8988T (cell line): ENCODE measurements at regions not wholly inside any gene's neighbourhood (a gene's known extent, or its start where the extent isn't known, plus 50 kb on each side); places are given as distances from the start of the nearest gene placed in this dataset.

Experiments used
- DNase-seq: peaks from one replicate; pipeline ENCODE4 v3.0.0; 2011

DNA sequence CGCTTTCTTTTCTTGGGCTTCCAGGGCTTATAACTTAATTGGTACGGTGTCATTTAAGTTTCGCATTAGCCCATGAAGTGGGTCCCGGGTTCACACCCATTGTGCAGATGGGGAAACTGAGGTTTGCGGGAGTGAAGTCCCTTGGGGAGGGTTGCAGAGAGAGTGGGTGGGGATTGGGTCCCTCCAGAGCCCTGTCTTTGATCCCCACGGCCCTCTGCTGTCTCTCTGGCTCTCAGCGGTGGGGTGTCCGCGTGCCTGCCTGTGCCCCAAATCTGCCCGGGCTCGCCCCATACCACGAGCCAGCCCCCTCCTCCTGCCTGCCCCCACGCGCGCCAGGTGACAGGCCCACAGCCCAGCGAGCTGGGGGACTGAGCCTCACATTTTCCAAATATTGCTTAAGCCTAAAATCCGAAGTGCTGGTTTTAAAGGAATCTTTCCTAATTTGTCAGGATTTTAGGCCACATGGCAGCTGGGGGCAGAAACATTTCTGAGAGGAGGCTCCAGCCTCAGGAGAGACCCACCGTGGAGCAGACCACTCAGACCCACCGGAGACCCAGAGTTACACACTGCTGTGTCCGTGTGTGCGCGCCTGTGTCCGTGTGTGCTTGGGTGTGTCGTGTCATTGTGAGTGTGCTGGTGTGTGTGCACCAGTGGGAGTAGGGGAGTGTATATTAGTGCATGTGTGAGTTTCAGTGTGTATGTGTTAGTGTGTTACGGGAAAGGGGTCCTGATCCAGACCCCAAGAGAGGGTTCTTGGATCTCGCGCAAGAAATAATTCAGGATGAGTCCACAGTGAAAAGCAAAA is 159.5 kb upstream of the IER5L start:
- no peak for DNase-seq

DNA sequence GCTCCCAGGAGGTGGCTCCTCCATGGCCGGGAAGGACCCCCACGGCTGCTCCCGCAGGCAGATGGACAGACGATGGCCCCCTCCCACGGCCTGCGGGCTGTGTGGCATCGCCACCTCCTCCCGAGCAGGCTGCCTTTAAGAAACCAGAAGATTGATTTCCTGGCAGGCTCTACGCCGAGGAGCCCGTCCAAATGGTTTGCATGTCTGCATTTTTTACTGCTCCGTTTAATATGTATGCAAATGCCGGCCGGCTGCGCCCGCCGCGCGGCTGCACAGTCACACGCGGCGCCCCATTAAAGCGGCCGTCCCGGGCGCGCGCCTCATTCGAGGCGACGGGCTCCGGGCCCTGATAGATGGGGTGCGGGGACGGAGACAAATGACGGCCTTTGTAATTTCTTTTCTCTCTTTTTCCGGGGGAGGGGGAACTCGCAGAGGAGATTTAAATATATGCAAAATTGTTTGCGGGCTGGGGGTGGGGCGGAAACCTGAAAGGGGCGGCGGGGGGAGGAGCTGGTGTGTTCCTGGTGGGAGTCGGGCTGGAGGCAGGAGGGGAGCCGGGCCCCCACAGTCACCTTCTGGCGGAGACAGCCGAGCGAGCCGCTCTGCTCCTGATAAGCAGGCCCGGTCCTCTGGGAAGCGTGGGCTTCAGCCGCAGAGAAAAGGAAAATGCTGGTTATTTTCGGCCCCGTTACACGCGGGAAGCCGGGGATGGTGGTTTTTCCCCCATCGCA is 158.7 kb upstream of the IER5L start:
- DNase-seq: no peak

DNA sequence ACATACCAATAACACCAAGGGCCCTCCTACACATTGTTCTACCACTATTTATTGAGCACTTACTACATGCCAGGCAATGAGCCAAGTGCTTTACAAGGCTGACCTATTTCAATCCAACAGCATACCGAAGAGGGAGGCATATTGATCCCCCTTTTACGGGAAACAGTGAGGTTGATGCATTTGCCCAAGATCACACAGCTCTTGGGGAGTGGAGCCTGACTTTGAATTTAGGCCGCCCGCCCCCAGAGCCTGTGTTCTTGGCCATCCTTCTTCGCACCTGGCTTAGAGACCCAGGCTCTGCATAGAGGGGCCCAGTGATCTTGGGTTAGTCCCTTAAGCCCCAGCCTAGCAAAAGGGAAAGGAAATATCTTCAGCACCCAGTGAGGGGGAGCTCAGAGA is 158.1 kb upstream of the IER5L start:
- DNase-seq: no peak

DNA sequence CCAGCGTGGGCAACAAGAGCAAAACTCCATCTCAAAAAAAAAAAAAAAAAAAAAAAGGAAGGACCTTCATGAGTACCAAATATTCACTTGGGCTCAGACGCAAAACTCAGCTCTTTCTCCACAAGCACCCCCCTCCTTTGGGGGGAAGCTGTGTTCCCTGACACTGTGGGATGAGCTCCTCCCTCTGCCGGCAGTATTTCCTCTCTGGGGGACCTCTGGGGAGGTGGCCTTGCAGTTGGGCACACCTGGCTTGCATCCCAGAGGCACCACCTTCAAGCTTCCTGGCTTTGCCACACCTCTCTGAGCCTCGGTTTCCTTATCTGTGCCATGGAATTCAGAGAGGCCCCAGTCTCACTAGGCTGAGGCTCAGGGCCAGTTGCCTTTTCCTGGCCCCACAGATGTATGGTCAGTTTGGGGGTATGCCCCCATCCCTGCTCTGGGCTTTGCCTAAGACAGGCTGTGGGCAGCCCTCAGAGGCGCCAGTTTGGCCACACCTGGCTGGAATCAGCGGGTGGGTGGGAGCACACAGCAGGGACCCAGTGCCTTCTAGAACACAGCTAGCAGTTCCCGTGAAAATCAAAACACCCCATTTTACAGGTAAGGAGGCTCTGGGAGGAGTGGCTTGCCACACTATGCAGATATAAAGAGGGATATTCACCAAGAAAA is 157.5 kb upstream of the IER5L start:
- no peak for DNase-seq

DNA sequence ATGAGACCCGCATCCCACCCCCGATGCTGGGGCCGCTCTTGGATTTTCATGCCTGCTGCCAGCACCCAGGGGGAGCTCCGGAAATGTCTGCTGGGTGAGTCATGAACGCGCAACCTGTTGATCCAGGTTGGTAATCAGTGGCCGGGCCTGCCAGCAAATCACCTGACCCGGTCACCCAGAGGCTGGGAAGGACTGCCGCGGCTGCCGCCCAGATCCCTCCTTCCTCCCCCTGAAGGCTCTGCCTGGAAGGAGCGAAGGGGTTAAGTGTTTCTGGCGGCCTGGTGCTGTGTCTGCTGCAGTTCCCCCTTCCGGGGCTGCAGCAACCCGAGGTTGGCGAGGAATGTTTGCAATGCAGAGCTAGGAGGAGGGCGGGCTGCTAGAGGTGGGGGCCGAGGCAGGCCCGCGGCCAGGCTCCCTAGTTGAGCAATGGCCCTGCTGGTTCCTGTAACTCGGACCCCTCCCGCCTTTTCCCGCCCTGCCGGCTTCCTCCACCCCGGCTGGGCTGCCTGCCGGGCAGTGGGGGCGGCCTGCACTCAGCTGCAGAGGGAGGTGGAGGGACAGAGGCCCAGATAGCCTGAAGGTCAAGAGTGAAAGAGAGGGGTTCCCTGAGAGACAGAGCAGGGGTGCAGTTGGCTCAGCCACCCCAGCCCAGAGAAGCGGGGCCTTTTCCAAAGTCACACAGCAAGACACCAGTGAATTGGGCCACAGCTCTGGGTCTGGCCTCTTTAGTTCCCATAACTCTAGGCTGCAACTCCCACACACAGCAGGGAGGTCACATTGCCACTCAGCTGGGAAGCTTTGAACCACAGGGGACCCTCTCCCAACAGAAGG is 156.3 kb upstream of the IER5L start:
- peak; percentile 94 for DNase-seq

DNA sequence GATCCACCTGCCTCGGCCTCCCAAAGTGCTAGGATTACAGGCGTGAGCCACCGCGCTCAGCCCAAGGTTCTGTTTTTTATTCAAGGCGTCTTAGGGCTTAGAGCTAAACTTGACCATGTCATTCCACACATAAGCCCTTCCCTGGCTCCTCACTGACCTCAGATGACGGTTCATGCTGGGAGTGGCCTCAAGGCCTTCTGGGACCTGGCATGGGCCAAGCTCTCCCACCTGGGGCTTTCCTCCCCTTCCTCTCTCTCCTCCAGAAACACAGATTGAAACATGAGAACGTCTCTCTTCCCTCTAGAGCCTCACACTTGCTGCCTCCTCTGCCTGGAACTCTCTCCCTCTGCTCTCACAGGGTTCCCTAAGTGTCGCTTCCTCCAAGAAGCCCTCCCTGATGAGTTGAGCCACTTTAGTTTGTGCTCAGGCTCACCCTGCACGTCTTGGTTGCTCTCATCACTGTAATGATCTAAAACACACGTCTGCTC is 155.6 kb upstream of the IER5L start:
- no peak for DNase-seq

DNA sequence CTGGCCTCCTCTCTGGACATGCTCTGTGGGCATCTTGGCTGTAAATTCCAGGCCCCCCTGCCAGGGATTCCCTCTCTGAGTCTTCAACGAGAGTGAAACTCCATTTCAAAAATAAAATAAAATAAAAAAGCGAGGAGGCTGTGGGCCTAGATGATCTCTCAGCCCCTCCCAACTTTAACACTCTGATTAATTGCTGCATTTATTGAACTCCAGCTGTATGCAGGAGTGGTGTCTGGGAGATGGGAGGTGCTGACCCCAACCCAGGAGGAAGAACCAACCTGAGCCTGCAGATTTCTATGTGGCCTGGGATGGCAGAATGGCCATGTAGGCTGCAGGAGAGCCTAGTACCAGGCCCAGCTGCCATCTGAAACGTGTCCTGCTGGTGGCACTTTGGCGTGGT is 154.5 kb upstream of the IER5L start:
- DNase-seq: no peak

DNA sequence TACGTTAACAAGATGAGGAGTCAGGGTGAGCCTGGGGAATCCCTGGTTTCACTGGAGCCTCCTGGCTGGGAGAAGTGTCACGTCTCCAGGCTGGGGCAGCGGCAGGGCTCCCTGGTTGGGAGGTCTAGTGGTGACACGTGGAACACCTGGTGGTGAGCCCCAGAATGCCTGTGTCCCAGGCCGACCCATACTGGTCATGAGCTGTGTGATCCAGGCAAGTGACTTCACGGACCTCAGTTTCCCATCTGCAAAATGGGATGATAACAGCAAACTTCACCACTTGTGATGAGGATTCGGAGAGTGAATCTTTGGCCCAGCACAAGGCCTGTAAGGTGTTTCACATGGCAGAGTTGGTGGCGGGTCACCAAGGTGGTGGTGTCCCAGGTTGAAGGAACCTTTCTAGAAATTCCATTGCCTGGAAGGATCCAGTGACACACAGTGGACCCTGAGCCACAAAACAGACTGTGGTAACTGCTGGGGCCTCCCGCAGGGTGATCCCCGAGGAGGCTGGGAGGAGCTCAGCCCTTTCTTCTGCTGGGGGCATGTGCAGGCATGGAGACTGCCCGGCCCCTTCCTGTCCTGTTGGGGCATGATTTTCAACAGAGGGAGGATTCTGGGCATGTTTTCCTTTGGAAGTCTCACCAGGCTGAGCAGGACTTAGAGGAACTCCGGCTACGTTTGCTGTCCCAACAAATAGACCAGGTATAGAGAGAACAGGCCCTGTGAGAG is 153.9 kb upstream of the IER5L start:
- no peak for DNase-seq

DNA sequence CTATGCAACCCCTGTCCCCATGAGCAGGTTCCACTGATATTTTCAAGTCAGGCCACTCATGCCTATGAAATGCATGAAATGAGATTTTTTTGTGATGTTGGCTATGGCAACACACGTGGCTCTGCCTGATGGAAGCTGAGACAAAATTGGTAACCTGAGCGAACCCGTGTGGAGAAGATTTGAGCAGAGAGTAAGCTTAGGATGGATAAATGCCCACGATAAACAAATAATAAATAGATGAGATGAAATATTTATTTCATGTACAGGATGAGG is 153.4 kb upstream of the IER5L start:
- DNase-seq: no peak

DNA sequence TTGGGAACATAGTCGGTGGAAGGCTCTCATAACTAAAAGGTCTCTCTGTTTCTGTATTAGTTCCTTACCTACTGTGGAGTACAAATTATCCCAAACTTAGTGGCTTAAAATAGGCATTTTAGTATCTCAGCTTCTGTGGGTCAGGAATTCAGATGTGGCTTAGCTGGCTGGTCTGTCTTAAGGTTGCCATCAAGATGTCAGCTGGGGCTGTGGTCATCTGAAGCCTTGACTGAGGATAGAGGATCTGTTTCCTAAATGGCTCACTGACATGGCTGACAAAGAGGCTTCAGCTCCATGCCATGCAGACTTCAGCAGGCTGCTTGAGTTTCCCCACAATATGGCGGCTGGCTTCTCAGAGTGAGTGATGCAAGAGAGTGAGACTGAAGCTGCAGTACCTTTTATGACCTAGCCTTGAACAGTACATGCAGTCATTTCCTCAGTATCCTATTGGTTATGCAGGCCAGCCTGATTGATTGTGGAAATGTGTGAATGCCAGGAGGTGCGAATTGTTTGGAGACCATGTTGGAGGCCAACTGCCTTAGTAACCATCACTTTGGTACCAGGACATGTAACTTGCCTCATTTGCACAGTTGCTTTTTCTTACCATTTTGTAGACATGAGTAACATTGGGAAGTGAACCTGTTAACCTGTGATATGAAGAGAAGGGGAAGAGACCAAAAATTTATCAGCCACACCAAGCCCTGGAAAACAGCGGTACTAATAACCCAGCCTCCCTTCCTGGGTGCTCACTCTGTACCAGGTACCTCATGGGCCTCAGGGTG is 152.8 kb upstream of the IER5L start:
- DNase-seq: no peak

DNA sequence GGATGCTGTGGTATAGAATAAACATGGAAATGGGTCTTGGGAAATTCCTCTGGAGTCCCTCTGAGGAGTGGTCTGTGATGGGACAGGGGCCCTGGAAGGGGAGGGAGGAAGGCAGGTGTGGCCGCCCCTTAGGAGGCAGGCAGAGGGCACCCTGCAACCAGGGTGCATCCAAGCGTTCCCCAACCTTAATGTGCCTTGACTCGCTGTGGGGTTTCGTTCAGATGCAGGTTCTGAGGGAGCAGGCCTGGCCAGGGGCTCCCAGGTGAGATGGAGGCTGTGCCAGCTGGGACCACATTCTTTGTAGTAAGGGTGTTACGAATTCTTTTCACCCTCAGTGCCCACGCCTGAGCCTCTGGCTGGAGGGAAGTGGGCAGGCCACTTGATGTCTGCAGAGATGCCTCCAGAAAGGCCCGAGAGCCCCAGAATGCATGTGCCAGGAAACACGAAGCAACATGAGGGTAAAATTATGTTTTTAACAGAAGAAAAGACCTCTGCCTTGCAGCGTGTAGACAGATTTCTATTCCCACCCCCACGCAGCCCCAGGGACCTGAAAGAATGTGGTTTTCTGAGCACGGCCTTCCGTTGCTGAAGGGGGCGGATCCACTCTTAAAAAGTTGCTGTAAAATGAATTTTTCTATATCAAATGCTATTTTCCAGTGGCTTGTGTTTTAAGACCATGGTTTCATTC is 150.4 kb upstream of the IER5L start:
- DNase-seq: no peak

DNA sequence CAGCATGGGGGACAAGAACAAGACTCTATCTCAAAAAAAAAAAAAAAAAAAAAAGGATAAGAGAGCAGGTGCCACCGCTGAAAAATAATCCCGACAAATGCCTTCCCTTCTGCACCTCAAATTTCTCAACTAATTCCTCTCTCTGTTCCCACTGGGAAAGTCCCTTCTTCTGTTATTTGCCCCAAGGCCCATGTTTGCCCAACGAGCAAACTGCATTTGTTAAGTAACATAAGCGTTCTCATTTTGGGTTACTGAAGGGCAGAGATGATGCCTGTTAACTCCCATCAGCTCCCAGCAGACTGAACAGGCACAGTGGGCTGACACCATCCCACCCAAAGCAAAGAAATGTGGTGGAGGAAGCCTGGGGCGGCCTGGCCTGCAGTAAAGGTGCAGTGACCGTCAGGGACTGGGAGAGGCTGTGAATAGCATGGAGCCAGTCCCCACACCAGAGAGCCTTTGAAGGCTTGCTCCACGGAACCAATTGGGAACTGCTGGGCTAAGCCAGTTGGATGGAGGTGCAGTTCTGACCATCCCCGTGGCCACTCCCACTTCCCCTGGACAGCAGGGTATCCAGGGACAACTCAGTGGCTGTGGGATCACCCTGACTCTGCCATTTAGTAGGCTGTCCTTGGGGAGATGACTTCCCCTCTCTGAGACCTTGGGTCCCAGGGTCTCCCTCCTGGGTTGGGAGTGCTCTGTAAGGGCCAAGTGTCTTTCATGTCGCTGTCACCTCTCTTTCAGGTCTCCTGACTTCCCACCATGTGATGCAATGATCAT is 149.7 kb upstream of the IER5L start:
- no peak for DNase-seq

DNA sequence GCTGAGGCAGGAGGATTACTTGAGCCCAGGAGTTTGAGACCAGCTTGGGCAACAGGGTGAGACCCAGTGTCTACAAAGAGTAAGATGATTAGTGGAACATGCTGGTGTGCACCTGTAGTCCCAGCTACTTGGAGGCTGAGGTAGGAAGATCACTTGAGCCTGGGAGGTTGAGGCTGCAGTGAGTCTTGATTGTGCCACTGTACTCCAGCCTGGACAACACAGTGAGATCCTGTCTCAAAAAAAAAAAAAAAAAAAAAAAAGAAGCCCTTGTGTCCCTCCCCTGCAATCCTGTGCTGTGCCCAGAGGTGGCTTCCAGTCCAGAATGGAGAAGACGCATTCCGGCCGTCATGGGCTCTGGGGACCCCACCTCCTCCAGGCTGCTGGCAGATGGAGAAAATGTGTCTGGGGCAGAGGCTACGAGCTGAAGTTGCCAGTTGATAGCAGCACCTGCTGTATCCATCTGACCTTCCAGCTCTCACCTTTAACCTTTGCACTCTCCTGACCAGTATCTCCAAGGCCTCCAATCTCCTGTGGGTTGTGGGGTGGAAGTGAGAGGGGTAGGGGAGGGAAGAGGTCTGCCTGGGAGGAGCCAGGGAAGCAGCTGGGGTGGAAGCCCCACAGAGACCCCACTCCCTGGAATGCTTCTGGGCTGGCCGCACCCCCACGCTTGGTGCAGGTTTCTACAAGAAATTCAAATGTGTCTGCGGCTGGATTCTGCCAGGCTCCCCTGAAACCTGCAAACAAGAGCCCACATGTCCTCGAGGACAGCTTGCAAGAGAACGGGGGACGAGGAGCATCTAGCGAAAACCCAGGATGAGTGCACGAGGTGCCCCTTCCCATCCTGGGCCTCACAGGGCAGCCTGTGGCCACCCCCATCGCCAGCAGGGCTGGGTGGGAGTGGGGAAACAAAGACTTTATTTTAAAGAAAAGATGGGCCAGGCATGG is 148.3 kb upstream of the IER5L start:
- no peak for DNase-seq

DNA sequence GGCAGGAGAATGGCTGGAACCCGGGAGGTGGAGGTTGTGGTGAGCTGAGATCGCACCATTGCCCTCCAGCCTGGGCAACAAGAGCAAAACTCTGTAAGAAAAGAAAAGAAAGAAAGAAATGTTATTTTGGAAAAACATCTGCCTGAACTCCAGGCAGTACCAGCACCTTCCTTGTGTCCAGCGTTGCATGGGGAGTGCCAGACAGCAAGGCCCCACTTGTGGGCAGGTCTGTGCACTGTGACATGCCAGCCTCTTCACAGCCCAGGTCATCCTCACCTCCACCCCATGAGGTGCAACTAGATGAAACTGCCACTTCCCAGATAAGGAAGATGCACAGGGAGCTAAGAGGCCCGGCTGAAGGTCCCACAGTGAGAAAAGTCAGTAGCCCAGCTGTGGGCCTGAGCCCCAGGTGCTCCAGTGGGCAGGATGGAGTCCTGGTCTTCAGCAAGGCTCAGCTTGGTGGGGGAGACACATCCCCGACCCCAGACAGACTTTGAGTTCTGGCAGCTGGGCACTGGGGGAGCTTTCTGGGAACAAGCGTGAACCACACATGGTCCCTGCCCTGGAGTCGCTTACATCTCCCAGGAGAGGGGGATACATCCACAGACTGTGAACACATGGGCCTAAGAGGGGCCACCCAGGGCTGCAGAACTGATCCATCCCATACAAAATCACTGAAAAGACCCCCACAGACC is 146.9 kb upstream of the IER5L start:
- no peak for DNase-seq

DNA sequence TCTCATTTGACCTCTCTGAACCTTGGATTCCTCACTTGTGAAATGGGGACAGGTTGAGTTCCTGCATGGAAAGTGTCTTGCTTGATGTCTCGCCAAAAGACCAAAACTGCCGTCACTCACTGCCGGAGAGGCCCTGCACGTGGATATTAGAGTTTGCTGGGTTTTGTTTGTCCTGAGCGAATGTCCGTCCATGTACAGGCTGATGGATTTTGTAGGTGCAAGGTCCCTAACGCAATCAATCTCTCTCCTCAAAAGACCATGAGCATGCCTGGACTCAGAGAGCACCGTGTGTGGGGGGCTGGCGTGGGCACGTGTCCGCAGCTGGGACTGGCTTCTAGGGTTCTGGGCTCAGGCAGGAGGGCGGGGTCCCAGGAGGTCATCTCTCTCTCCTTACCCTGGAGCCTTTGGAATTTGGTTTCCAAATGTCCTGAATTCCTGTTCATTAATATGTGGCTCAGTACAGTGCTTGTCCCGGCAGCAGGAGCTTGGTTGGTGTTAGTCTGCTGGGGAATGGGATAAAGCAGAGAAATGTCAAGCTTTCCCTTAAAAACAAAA is 146.0 kb upstream of the IER5L start:
- DNase-seq: no peak

DNA sequence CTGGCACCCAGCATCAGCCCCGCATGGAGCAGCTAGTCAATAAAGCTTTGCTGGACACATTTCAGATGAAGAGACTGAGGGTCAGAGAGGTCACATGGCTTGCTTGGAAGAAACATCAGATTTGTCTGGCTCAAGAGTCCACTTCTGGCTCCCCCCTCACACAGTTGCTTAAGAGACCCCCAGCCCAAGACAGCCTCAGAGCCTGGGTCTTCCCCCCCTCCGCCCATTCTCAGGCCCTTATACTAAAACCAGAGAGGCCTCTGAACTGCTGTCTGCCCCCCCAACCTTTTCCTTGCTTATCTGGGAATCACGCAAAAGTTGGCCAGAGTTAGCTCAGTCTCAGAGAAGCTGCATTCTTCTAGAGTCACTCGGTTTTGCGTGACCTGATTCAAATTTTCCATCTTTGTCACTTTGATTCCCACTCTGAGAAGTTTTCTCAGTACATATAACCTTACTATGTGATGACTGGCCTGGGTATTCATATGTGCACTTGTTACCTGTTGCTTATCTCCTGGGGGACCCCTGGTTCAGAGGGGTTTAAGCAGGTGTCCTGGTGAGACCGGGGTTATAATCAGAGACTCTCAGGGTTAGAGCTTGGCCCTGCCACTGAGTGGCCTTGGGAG is 145.4 kb upstream of the IER5L start:
- no peak for DNase-seq

DNA sequence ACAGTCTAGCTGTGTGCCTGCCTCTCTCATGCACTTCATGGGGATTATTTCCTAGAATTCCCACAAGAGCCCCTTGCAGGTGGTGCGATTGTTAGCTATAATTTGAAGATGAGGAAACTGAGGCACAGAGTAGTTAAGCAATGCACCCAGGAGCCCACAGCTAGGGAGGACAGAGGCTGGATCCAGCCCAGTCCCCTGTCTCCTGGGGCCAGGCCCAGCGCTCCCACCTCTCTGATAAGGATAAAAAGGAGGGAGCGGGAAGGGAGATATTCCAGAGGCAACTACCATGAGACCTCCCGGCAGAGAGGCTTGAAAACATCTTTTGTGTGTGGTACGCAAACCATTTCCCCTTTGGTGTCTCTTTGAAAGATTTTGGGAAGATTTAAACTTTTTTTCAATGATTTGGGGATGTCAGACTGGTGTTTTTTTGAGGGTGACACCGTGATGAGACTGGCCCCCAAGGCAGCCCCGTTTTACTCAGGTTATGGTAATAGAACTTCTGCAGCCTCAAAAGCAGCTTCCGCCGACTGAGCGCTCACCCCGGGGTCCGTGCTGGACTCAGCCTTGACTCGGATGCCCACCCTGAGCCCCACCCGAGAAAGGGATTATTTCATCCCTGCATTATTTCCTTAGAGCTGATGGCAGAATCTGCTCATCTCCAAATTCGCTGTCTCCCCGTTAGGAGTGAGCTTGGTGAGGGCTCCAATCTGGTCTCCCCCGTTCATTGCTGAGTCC is 144.7 kb upstream of the IER5L start:
- no peak for DNase-seq
